ENCODE measurements at regions not wholly inside any gene's neighbourhood (a gene's known extent, or its start where the extent isn't known, plus 50 kb on each side); places are given as distances from the start of the nearest gene placed in this dataset.

DNA sequence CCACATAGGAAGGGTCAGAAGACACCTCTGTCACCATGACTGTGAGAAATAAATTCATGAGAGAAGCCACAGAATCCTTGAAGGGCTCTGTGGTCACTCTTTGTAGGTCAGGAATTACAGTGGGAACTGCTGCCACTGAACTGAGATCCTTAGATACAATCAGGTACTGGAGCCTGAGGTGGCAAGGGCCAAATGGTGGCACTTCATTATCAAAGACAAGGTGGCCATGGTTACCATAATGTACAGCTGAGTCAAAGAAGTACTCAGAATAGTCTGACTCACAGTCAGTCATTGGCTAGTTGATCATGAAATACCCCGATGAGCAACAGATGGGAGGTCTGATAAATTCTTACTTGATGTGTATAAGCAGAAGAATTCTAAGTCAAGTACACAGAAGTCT is 131.9 kb downstream of the RTL3 start:
- no peak for TF ChIP-seq POLR2A (IDR thresholded peaks at IDR 0.05; ENCODE audit: low read depth, low read length)
- DNase-seq (ENCODE audit: insufficient read length, low spot score) = no peak
- FAIRE-seq = peak; percentile 11

DNA sequence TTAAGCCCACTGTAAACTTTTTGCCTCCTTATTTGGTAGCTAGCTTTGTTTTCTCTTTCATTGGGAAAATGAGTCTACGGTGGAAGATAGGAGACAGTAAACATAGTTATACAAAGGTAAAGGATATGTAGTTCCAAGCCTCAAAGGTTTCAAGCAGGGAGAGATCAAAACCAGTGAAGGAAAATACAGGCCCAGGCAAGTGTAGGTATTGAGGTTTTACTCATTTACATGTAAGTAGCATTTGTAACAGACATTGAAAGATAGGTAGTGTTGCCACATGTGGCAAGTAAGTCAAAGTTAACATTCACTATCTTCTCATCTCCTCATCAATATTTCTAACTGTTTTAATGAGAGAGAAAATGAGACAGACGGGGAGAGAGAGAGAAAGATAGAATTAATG is 136.5 kb downstream of the RTL3 start:
- no peak for DNase-seq (ENCODE audit: insufficient read length, low spot score)
- TF ChIP-seq POLR2A (IDR thresholded peaks at IDR 0.05; ENCODE audit: low read depth, low read length) = no peak
- no peak for FAIRE-seq

DNA sequence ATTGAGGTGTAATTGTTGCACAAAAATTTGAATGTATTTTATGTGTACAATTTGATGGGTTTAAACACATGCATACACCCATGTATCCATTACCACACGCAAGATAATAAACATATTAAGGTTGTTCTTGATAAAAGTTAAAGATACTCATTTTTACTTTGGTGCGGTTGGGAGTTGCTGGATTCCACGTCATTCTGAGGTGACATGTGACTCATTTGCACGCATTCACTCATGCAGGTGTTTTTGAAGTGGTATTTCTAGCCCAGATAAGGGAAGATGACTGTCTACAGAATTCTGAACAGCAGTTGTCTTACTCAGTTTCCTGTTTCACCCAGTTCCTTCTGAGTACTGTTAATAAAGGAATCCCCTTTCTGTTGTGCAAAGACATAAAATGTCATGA is 142.0 kb downstream of the RTL3 start:
- no peak for DNase-seq (ENCODE audit: insufficient read length, low spot score)
- no peak for TF ChIP-seq POLR2A (IDR thresholded peaks at IDR 0.05; ENCODE audit: low read depth, low read length)
- FAIRE-seq = no peak

DNA sequence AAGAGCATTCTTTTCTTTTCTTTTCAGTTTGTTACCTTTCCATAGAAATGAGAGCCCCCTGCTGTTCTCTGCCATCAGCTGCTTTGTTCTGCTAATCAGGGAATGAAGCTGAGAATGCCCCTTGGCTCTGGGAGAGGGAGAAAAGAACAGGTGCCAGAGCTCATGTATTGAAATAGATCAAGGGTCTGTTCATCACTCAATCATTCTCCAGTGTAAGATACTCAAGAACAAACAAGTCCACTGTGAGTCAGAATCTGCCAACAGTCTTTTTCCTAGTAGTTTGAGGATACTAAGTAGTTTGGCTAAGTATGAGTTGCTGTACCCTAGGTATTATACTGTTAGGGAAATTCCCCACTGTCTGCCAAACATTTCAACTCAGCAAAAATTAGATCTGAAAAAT is 144.3 kb downstream of the RTL3 start:
- DNase-seq (ENCODE audit: insufficient read length, low spot score) (no peak), FAIRE-seq (no peak)
- TF ChIP-seq POLR2A (IDR thresholded peaks at IDR 0.05; ENCODE audit: low read depth, low read length) = no peak

DNA sequence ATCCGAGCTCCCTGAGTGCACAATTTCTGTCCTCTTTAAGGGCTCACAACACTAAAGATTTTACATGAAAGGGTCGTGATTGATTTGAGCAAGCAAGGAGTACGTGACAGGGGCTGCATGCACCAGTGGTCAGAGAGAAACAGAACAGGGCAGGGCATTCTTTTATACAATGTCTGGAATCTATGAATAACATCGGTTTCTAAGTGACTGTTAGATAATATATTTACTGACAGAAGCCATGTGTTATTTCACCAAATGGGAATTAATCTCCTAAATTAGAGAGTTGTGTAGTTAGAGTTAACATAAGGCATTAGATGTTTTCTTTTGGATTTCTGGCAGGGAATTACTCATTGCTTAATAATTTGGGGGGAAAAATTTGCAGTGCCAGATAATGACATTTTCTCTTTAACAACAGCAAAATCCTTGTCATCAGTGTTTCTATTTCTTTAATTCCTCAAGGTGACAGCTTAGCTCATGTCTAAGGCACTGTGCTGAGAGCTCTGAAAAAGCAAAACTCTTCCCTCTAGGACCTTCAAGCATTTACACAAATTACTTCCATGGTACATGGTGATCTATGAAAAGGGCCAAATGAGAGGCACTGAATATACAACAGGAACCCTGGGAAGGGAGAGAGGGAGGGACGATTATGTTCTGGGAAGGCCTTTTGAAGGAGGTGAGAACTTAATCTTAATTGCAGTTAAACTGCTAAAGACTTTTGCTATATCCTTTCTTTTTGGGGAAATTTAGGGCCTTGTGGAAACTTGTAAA is 145.0 kb downstream of the RTL3 start:
- DNase-seq (ENCODE audit: insufficient read length, low spot score) (no peak), FAIRE-seq (no peak)
- no peak for TF ChIP-seq POLR2A (IDR thresholded peaks at IDR 0.05; ENCODE audit: low read depth, low read length)

DNA sequence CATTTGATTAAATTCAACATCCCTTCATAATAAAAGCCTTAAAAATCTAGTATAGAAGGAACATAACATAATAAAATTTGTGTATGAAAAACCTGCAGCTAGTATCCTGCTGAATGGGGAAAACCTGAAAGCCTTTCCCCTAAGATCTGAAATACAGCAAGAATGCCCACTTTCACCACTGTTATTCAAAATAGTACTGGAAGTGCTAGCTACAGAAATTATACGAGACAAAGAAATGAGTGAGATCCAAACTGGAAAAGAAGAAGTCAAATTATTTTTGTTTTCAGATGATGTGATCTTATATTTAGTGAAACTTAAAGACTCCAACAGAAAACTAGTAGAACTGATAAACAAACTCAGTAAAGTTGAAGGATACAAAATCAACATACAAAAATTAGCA is 152.9 kb downstream of the RTL3 start:
- DNase-seq (ENCODE audit: insufficient read length, low spot score) = no peak
- FAIRE-seq = no peak
- TF ChIP-seq POLR2A (IDR thresholded peaks at IDR 0.05; ENCODE audit: low read depth, low read length) = no peak

DNA sequence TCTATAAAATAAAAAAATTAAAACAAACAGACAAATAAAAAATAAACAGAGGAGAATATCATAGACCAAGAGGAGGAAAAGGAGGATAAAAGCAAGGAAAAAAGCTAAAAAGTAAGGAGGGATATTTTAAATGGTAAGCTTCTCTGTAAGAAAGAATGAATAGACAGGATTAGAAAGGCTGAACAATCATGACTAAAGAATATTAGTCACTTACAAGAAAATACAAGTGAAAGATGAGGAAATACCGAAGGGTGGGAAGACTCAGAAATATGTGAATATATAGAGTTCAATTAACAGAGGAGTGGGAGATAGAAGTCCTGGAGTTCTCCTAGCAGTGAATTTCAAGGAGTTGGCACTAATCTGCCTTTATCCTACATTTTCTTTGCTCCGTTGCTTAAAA is 162.6 kb downstream of the RTL3 start:
- DNase-seq (ENCODE audit: insufficient read length, low spot score) = no peak
- FAIRE-seq = no peak
- no peak for TF ChIP-seq POLR2A (IDR thresholded peaks at IDR 0.05; ENCODE audit: low read depth, low read length)

DNA sequence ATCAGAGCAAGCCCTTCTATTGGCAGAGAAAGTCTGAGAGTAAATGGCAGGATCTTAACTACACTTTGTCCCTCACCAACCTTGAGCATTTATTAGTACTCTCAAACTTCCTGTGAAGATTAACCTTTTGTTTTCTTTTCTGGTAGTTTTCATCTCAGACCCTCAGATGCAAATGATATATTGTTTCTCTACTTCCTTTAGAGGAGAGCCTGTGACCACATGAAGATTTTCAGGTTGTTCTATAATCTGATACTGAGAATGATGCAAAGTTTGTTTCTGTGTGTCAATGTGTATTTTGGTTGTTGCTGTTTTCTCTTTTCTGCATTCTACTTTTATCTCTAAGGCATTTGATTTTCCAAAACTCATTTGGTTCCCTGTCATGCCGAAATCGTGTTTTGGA is 165.8 kb upstream of the CYSLTR1 start:
- TF ChIP-seq POLR2A (IDR thresholded peaks at IDR 0.05; ENCODE audit: low read depth, low read length) = no peak
- FAIRE-seq (no peak), DNase-seq (ENCODE audit: insufficient read length, low spot score) (no peak)

DNA sequence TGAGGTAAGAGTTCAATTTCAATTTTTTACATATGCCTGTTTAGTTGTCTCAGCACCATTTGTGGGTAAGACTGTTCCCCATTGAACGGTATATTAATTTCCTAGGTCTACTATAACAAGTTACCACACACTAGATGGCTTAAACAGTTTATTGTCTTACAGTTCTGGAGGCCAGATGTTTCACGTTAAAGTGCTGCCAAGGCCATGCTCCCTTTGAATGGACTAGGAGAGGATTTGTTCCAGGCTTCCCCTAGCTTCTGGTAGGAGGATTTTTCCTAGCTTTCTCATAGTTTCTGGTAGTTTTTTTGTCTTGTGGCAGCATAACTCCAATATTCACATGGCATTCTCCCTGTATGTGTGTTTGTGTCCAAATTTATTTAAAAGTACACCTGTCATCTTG is 149.3 kb upstream of the CYSLTR1 start:
- FAIRE-seq = no peak
- no peak for DNase-seq (ENCODE audit: insufficient read length, low spot score)
- no peak for TF ChIP-seq POLR2A (IDR thresholded peaks at IDR 0.05; ENCODE audit: low read depth, low read length)

DNA sequence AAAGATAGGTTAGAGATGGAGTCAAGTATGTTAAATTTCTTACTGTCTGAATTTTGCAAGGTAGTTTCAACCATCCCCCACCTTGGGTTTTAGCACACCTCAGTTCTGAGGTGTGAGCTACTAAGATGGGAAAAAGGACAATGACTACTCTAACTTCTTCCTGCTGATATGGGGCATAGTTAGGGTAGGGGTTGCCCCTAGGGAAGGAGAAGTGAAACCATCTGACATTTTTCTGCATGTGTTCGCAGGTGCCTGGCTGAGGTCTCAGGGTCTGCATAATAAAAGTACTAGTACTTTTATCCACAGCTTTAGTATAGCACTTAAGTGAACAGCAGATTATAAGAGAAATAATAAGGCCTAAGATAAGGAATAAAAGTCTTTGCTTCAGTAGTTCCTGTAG is 129.5 kb upstream of the CYSLTR1 start:
- TF ChIP-seq POLR2A (IDR thresholded peaks at IDR 0.05; ENCODE audit: low read depth, low read length) = no peak
- no peak for FAIRE-seq
- no peak for DNase-seq (ENCODE audit: insufficient read length, low spot score)

DNA sequence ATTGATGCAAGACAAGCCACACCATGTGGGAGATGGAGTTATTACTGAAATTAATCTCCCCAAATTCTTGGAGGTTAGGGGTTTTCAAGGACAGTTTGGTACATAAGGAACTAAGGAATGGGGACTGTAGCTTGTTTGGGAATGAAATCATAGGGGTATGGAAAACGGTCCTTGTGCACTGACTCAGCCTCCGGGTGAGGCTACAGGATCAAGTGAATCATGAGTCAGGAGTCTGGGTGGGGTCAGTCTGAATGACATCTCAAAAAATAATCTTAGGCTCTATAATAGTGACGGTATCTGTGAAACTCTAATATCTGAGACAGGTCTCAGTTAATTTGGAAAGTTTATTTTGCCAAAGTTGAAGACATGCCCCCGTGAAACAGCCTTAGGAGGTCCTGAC is 128.5 kb upstream of the CYSLTR1 start:
- DNase-seq (ENCODE audit: insufficient read length, low spot score) (peak; percentile 8), FAIRE-seq (peak; percentile 64)
- no peak for TF ChIP-seq POLR2A (IDR thresholded peaks at IDR 0.05; ENCODE audit: low read depth, low read length)

DNA sequence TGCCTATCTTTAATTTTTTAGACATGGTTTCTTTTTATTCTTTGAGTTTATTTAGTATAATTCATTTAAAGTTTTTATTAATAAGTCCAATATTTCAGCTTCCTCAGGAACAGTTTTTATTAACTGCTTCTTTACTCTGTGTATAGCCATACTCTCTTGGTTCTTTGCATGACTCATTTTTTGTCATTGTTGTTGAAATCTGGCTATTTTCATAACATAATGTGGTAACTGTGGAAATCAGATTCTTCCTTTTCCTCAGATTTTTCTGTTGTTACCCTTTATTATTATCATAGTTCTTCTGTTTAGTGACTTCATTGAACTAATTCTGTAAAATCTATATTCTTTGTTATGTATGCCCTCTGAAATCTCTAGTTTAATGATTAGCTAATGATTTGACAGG is 124.9 kb upstream of the CYSLTR1 start:
- no peak for FAIRE-seq
- no peak for TF ChIP-seq POLR2A (IDR thresholded peaks at IDR 0.05; ENCODE audit: low read depth, low read length)
- DNase-seq (ENCODE audit: insufficient read length, low spot score) = no peak

DNA sequence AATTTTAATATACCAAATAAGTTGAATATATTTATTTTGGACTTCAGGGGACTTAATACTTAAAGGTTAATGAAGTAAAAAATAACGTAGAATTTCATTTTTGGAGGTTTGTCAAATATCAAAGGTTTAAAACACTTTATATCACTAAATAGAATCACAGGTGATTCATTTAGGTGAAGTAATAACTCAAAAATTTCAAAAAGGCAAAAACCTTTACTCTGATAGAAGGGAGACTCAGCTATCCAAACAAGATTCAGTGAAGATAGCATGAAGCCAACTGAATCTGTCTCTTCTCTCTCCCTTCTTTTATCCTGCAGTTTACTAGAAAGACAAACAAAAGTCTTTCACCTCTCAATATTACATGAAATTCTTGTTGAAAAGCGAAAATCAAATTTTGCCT is 110.2 kb upstream of the CYSLTR1 start:
- no peak for TF ChIP-seq POLR2A (IDR thresholded peaks at IDR 0.05; ENCODE audit: low read depth, low read length)
- DNase-seq (ENCODE audit: insufficient read length, low spot score) (no peak), FAIRE-seq (no peak)

DNA sequence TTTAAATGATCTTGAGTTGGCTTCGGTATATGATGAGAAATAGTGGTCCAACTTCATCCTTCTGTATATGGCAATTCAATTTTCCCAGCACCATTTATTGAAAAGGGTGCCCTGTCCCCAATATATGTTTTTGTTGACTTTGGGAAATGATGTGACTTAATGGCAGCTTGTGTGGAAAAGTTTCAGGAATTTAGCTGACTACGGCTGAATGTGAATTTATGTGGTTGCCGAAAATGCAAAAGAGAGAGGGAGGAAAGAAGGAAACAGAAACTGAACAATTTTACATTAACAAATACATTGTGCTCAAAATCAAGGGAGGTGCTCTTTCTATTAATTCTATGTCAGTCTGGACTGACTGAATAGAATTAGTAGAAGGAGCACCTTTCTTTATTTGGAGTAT is 101.8 kb upstream of the CYSLTR1 start:
- TF ChIP-seq POLR2A (IDR thresholded peaks at IDR 0.05; ENCODE audit: low read depth, low read length) = no peak
- DNase-seq (ENCODE audit: insufficient read length, low spot score) (no peak), FAIRE-seq (no peak)

DNA sequence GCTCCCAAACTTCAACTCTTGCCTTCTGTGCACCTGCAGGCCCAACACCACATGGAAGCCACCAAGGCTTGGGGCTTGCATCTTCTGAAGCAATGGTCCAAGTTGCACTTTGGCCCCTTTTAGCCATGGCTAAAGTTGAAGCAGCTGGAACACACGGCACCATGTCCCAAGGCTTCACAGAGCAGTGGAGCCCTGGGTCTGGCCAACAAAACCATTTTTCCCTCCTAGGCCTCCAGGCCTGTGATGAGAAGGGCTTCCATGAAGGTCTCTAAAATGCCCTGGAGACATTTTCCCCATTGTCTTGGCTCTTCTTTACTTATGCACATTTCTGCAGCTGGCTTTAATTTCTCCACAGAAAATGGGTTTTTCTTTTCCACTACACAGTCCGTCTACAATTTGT is 61.3 kb upstream of the CYSLTR1 start:
- FAIRE-seq = no peak
- DNase-seq (ENCODE audit: insufficient read length, low spot score) = no peak
- TF ChIP-seq POLR2A (IDR thresholded peaks at IDR 0.05; ENCODE audit: low read depth, low read length) = no peak

DNA sequence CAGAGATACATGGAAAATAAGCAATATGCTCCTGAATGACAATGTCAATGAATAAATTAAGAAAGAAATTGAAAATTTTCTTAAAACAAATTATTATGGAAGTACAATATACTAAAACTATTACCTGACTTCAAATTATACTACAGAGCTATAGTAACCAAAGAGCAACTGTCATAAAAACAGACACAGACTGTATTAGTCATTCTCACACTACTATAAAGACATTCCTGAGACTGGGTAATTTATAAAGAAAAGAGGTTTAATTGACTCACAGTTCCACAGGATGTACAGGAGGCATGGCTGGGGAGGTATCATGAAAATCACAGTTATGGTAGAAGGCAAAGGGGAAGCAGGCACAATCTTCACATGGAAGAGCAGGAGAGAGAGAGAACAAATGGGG is 60.0 kb upstream of the CYSLTR1 start:
- no peak for TF ChIP-seq POLR2A (IDR thresholded peaks at IDR 0.05; ENCODE audit: low read depth, low read length)
- DNase-seq (ENCODE audit: insufficient read length, low spot score) (no peak), FAIRE-seq (no peak)

Measured in H54 (cell line).